ENCODE measurements at regions not wholly inside any gene's neighbourhood (a gene's known extent, or its start where the extent isn't known, plus 50 kb on each side); places are given as distances from the start of the nearest gene placed in this dataset.
"Not testable (repeated sequence)": the region's sequence is repeated elsewhere in the genome, so short reads cannot be mapped to it uniquely, and the experiment has no call there.

GRCh38 chrX:40895246-40895645, 159.9 kb upstream of the MED14 start:
- DNase-seq (no peak), ATAC-seq (no peak)
- intact Hi-C loops (cut with DNase I): no loop called here
- Histone ChIP-seq H3K4me3 (no peak overlapping the region), H3K36me3 (no peaks in the 10 kb centered on the region), H3K27me3 (no peaks in the 10 kb centered on the region), H3K9me3 (no peaks in the 10 kb centered on the region), H3K4me1 (no peaks in the 10 kb centered on the region), H3K27ac (no peak overlapping the region)
- no peak for TF ChIP-seq CTCF (IDR thresholded peaks at IDR 0.05)

- ATAC-seq (no peak), DNase-seq (no peak)
- Histone ChIP-seq H3K9me3 (no peaks in the 10 kb centered on the region), H3K4me1 (no peaks in the 10 kb centered on the region), H3K27me3 (no peaks in the 10 kb centered on the region), H3K4me3 (no peak overlapping the region), H3K27ac (no peak overlapping the region), H3K36me3 (no peaks in the 10 kb centered on the region)
- TF ChIP-seq CTCF (IDR thresholded peaks at IDR 0.05): no peak
- intact Hi-C loops (cut with DNase I): no loop called here
Observed at GRCh38 chrX:40897718-40898270, 162.5 kb upstream of the MED14 start.

- H3K9me3 ChIP-seq; H3K27ac ChIP-seq; H3K4me1 ChIP-seq; H3K27me3 ChIP-seq; H3K36me3 ChIP-seq; intact Hi-C loops (cut with DNase I); H3K4me3 ChIP-seq; ATAC-seq; DNase-seq: not testable (repeated sequence)
Observed at GRCh38 chrX:40904739-40905138, 169.4 kb upstream of the MED14 start.

- intact Hi-C loops (cut with DNase I): no loop called here
- H3K9me3 ChIP-seq: no peaks in the 10 kb centered on the region
- DNase-seq (no peak), ATAC-seq (no peak)
- no peak for TF ChIP-seq CTCF (IDR thresholded peaks at IDR 0.05)
- no peaks in the 10 kb centered on the region for H3K27me3 ChIP-seq
- no peaks in the 10 kb centered on the region for H3K36me3 ChIP-seq
- H3K4me1 ChIP-seq: no peaks in the 10 kb centered on the region
- no peak overlapping the region for H3K27ac ChIP-seq
- no peak overlapping the region for H3K4me3 ChIP-seq
Observed at GRCh38 chrX:40908026-40908425, 172.7 kb upstream of the MED14 start.

GRCh38 chrX:40908857-40909475, 173.6 kb upstream of the MED14 start:
- TF ChIP-seq CTCF (IDR thresholded peaks at IDR 0.05): no peak
- ATAC-seq: no peak
- DNase-seq: no peak
- H3K9me3 ChIP-seq: no peaks in the 10 kb centered on the region
- H3K27me3 ChIP-seq: no peaks in the 10 kb centered on the region
- H3K4me1 ChIP-seq: no peaks in the 10 kb centered on the region
- no peaks in the 10 kb centered on the region for H3K36me3 ChIP-seq
- intact Hi-C loops (cut with DNase I): no loop called here
- no peak overlapping the region for H3K4me3 ChIP-seq
- no peak overlapping the region for H3K27ac ChIP-seq

GRCh38 chrX:40912166-40912565, 173.1 kb upstream of the USP9X start:
- ATAC-seq (no peak), DNase-seq (no peak)
- Histone ChIP-seq H3K4me1 (no peaks in the 10 kb centered on the region), H3K27ac (no peak overlapping the region), H3K9me3 (no peaks in the 10 kb centered on the region), H3K36me3 (no peaks in the 10 kb centered on the region), H3K27me3 (no peaks in the 10 kb centered on the region), H3K4me3 (no peak overlapping the region)
- TF ChIP-seq CTCF (IDR thresholded peaks at IDR 0.05): no peak
- intact Hi-C loops (cut with DNase I): no loop called here

Measured in upper lobe of right lung (tissue), 1 donor.